ENCODE measurements at regions not wholly inside any gene's neighbourhood (a gene's known extent, or its start where the extent isn't known, plus 50 kb on each side); places are given as distances from the start of the nearest gene placed in this dataset.

GRCh38 chr3:153484842-153485241 is 322.8 kb downstream of the RAP2B start:
- no peak for ATAC-seq (ENCODE audit: poor library complexity)
- CTCF ChIA-PET, result no interaction called here
- TF ChIP-seq CTCF (IDR thresholded peaks at IDR 0.05), result no peak
- intact Hi-C loops (cut with DNase I, micrococcal nuclease), result no loop called here
- no peak overlapping the region for H3K4me3 ChIP-seq (ENCODE audit: low read length)
- H3K27me3 ChIP-seq (ENCODE audit: control insufficient read depth in 1 of 2, insufficient read depth in 2 of 2, low read length in 2 of 2), result no peaks in the 10 kb centered on the region
- no peaks in the 10 kb centered on the region for H3K9me3 ChIP-seq (ENCODE audit: control insufficient read depth in 1 of 2, insufficient read depth in 1 of 2, low read length in 2 of 2)
- peak overlapping the region; percentile 0 for H3K4me3 Mint-ChIP-seq
- no peaks in the 10 kb centered on the region for H3K4me1 ChIP-seq (ENCODE audit: insufficient read depth, low read length)
- no peaks in the 10 kb centered on the region for H3K9me3 Mint-ChIP-seq
- H3K36me3 Mint-ChIP-seq (ENCODE audit: low read depth), result no peaks in the 10 kb centered on the region
- no peak for DNase-seq
- POLR2A ChIA-PET, result no interaction called here
- H3K27ac Mint-ChIP-seq, result no peak overlapping the region
- H3K27ac ChIP-seq (ENCODE audit: low read depth in 1 of 2, low read length in 2 of 2), result no peak overlapping the region
- no peaks in the 10 kb centered on the region for H3K27me3 Mint-ChIP-seq
- H3K4me1 Mint-ChIP-seq (ENCODE audit: low read depth), result peaks cover 16% of the 10 kb centered on the region
- no peaks in the 10 kb centered on the region for H3K36me3 ChIP-seq (ENCODE audit: insufficient read depth, low read length)

GRCh38 chr3:153495422-153495821 is 333.4 kb downstream of the RAP2B start:
- Histone ChIP-seq H3K4me1 (ENCODE audit: insufficient read depth, low read length) (no peaks in the 10 kb centered on the region), H3K9me3 (ENCODE audit: control insufficient read depth in 1 of 2, insufficient read depth in 1 of 2, low read length in 2 of 2) (no peaks in the 10 kb centered on the region), H3K4me3 (ENCODE audit: low read length) (no peak overlapping the region), H3K27ac (ENCODE audit: low read depth in 1 of 2, low read length in 2 of 2) (no peak overlapping the region), H3K27me3 (ENCODE audit: control insufficient read depth in 1 of 2, insufficient read depth in 2 of 2, low read length in 2 of 2) (no peaks in the 10 kb centered on the region), H3K36me3 (ENCODE audit: insufficient read depth, low read length) (no peaks in the 10 kb centered on the region)
- CTCF ChIA-PET, result no interaction called here
- no peaks in the 10 kb centered on the region for H3K9me3 Mint-ChIP-seq
- no peaks in the 10 kb centered on the region for H3K4me1 Mint-ChIP-seq (ENCODE audit: low read depth)
- POLR2A ChIA-PET, result no interaction called here
- no peaks in the 10 kb centered on the region for H3K27me3 Mint-ChIP-seq
- DNase-seq (no peak), ATAC-seq (ENCODE audit: poor library complexity) (no peak)
- intact Hi-C loops (cut with DNase I, micrococcal nuclease), result no loop called here
- no peak overlapping the region for H3K4me3 Mint-ChIP-seq
- TF ChIP-seq CTCF (IDR thresholded peaks at IDR 0.05), result no peak
- no peaks in the 10 kb centered on the region for H3K36me3 Mint-ChIP-seq (ENCODE audit: low read depth)
- no peak overlapping the region for H3K27ac Mint-ChIP-seq

GRCh38 chr3:153502682-153503081 is 340.7 kb downstream of the RAP2B start:
- Histone ChIP-seq H3K27ac (ENCODE audit: low read depth in 1 of 2, low read length in 2 of 2) (no peak overlapping the region), H3K4me1 (ENCODE audit: insufficient read depth, low read length) (no peaks in the 10 kb centered on the region), H3K27me3 (ENCODE audit: control insufficient read depth in 1 of 2, insufficient read depth in 2 of 2, low read length in 2 of 2) (no peaks in the 10 kb centered on the region), H3K9me3 (ENCODE audit: control insufficient read depth in 1 of 2, insufficient read depth in 1 of 2, low read length in 2 of 2) (no peaks in the 10 kb centered on the region), H3K4me3 (ENCODE audit: low read length) (no peak overlapping the region), H3K36me3 (ENCODE audit: insufficient read depth, low read length) (no peaks in the 10 kb centered on the region)
- no peak for TF ChIP-seq CTCF (IDR thresholded peaks at IDR 0.05)
- POLR2A ChIA-PET, result no interaction called here
- no peak for ATAC-seq (ENCODE audit: poor library complexity)
- H3K4me1 Mint-ChIP-seq (ENCODE audit: low read depth), result no peaks in the 10 kb centered on the region
- no peaks in the 10 kb centered on the region for H3K9me3 Mint-ChIP-seq
- intact Hi-C loops (cut with DNase I, micrococcal nuclease), result no loop called here
- CTCF ChIA-PET, result no interaction called here
- H3K36me3 Mint-ChIP-seq (ENCODE audit: low read depth), result no peaks in the 10 kb centered on the region
- H3K27ac Mint-ChIP-seq, result no peak overlapping the region
- no peak overlapping the region for H3K4me3 Mint-ChIP-seq
- no peak for DNase-seq
- H3K27me3 Mint-ChIP-seq, result no peaks in the 10 kb centered on the region
